ENCODE measurements at regions not wholly inside any gene's neighbourhood (a gene's known extent, or its start where the extent isn't known, plus 50 kb on each side); places are given as distances from the start of the nearest gene placed in this dataset.

DNA sequence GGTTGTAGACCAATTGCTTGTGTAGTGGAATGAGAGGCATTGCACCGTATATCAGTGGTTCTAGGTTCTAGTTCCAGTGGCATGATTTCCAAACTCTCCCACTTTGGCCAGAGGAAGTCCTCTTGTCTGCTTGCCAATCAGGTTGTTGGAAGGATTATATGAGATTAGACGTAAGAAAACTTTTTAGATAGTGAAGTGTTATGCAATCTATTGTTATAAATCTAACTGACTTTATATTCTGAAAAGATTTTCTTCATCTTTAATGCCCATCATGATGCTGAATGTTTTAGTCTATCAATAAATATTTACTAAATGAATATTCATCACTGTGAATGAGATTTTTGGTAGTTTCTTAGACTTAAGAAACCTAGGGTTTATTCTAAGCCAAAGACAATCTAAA lies 152.6 kb downstream of the TFPI2 start (continued):
- TF ChIP-seq NR2F2 (IDR thresholded peaks at IDR 0.05) (no peak), HNF4A (conservative IDR thresholded peaks at IDR 0.05) (no peak)
- TF ChIP-seq, protein P1, sequence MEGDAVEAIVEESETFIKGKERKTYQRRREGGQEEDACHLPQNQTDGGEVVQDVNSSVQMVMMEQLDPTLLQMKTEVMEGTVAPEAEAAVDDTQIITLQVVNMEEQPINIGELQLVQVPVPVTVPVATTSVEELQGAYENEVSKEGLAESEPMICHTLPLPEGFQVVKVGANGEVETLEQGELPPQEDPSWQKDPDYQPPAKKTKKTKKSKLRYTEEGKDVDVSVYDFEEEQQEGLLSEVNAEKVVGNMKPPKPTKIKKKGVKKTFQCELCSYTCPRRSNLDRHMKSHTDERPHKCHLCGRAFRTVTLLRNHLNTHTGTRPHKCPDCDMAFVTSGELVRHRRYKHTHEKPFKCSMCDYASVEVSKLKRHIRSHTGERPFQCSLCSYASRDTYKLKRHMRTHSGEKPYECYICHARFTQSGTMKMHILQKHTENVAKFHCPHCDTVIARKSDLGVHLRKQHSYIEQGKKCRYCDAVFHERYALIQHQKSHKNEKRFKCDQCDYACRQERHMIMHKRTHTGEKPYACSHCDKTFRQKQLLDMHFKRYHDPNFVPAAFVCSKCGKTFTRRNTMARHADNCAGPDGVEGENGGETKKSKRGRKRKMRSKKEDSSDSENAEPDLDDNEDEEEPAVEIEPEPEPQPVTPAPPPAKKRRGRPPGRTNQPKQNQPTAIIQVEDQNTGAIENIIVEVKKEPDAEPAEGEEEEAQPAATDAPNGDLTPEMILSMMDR (IDR thresholded peaks at IDR 0.05; ENCODE audit: low read depth, low read length, missing input control) = no peak
- TF ChIP-seq, protein P2, sequence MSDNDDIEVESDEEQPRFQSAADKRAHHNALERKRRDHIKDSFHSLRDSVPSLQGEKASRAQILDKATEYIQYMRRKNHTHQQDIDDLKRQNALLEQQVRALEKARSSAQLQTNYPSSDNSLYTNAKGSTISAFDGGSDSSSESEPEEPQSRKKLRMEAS (IDR thresholded peaks at IDR 0.05) = no peak

DNA sequence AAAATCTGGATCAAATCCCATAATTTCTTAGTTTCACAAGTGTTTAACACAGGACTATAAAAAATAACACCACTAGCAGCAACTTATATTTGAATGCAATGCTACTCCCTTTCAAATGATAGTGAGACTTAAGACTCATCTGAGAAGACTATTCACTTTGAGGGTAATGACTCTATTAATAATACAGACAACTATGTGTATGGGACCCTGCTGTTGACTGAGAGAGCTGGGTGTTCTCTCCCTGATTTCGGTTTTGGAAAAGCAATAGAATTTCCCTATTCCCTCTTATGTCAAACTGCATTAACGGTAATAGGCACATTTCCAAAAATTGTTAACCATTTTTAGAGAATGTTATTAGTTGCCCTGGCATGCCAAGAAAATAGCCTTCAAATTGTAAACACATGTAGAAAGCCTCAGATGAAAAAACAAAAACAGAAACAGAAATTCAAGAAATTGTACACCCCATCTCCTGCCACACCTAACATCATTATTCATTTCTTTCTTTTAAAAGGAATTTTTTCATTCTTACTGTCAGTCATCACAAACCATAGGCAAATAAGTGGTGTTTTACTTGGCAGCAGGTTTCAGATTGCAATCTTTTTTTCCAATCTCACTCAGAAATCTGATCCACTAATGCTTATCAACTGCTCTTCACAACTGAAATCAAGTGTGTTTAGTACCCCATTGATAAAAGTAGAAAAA lies 153.7 kb downstream of the TFPI2 start:
- H3K9me3 ChIP-seq (ENCODE audit: control insufficient read depth in 4 of 4, low read length in 3 of 4) = no peaks in the 10 kb centered on the region
- H3K27me3 ChIP-seq (ENCODE audit: control insufficient read depth in 4 of 4, insufficient read depth in 4 of 4, low read length in 3 of 4) = no peaks in the 10 kb centered on the region
- no peak overlapping the region for H3K4me3 ChIP-seq (ENCODE audit: low read depth in 1 of 3, low read length in 3 of 3)
- 61% methylated on average over 2 of the region's 2 CpGs for WGBS
- no peak for DNase-seq (ENCODE audit: low spot score)
- H3K27ac ChIP-seq (ENCODE audit: low read depth in 1 of 2, low read length in 2 of 2) = no peak overlapping the region
- TF ChIP-seq, protein P2 (IDR thresholded peaks at IDR 0.05) = no peak
- no peak for TF ChIP-seq EGR1 (IDR thresholded peaks at IDR 0.05; ENCODE audit: low read depth in 2 of 2)
- TF ChIP-seq RXRA (IDR thresholded peaks at IDR 0.05) = no peak
- TF ChIP-seq JUND (IDR thresholded peaks at IDR 0.05) = no peak
- no peak for TF ChIP-seq HNF4A (conservative IDR thresholded peaks at IDR 0.05)
- no peak for TF ChIP-seq GABPA (IDR thresholded peaks at IDR 0.05 in 1 of 2, conservative IDR thresholded peaks at IDR 0.05 in 1 of 2)
- TF ChIP-seq, protein P3, sequence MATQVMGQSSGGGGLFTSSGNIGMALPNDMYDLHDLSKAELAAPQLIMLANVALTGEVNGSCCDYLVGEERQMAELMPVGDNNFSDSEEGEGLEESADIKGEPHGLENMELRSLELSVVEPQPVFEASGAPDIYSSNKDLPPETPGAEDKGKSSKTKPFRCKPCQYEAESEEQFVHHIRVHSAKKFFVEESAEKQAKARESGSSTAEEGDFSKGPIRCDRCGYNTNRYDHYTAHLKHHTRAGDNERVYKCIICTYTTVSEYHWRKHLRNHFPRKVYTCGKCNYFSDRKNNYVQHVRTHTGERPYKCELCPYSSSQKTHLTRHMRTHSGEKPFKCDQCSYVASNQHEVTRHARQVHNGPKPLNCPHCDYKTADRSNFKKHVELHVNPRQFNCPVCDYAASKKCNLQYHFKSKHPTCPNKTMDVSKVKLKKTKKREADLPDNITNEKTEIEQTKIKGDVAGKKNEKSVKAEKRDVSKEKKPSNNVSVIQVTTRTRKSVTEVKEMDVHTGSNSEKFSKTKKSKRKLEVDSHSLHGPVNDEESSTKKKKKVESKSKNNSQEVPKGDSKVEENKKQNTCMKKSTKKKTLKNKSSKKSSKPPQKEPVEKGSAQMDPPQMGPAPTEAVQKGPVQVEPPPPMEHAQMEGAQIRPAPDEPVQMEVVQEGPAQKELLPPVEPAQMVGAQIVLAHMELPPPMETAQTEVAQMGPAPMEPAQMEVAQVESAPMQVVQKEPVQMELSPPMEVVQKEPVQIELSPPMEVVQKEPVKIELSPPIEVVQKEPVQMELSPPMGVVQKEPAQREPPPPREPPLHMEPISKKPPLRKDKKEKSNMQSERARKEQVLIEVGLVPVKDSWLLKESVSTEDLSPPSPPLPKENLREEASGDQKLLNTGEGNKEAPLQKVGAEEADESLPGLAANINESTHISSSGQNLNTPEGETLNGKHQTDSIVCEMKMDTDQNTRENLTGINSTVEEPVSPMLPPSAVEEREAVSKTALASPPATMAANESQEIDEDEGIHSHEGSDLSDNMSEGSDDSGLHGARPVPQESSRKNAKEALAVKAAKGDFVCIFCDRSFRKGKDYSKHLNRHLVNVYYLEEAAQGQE (IDR thresholded peaks at IDR 0.05) = no peak
- TF ChIP-seq HNF4G (IDR thresholded peaks at IDR 0.05) = no peak
- no peak for TF ChIP-seq FOXA1 (IDR thresholded peaks at IDR 0.05)
- no peak for TF ChIP-seq TAF1 (conservative IDR thresholded peaks at IDR 0.05)
- no peak overlapping the region for H3K9ac ChIP-seq (ENCODE audit: low read depth in 1 of 2, low read length in 2 of 2)
- no peaks in the 10 kb centered on the region for H3K4me1 ChIP-seq (ENCODE audit: control insufficient read depth in 4 of 4, insufficient read depth in 4 of 4, low read length in 3 of 4)
- H3K36me3 ChIP-seq (ENCODE audit: control insufficient read depth in 4 of 4, insufficient read depth in 3 of 4, low read depth in 1 of 4, low read length in 3 of 4) = no peaks in the 10 kb centered on the region

DNA sequence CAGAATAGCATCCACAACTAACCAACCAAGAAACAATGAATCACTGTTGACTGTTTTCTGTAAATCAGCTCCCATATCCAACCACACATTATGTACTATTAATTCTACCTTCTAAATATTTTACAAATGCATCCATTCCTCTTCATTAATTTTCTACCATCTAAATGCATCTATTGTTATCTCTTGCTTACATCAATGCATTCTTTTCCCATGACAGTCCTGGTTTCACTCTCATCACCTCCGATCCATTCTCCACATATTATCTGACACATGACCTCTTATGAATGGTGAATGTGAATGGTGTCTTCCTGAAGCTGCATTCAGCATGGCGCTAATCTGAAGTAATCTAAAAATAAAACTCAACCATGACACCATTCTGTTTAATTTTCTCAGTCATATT lies 153.8 kb upstream of the CALCR start:
- H3K4me3 ChIP-seq (ENCODE audit: low read depth in 1 of 3, low read length in 3 of 3) = no peak overlapping the region
- whole genome bisulfite sequencing = 78% methylated on average over 2 of the region's 2 CpGs
- no peak for TF ChIP-seq YY1 (IDR thresholded peaks at IDR 0.05)
- TF ChIP-seq, protein P1 (IDR thresholded peaks at IDR 0.05; ENCODE audit: low read depth, low read length, missing input control) = no peak
- TF ChIP-seq, protein P3 (IDR thresholded peaks at IDR 0.05) = no peak
- TF ChIP-seq FOXA2 (IDR thresholded peaks at IDR 0.05) = no peak
- TF ChIP-seq HNF4A (conservative IDR thresholded peaks at IDR 0.05) = no peak
- TF ChIP-seq JUND (IDR thresholded peaks at IDR 0.05) = no peak
- TF ChIP-seq SP1 (IDR thresholded peaks at IDR 0.05) = no peak
- TF ChIP-seq RXRA (IDR thresholded peaks at IDR 0.05) = no peak
- TF ChIP-seq RAD21 (IDR thresholded peaks at IDR 0.05) = no peak
- TF ChIP-seq TAF1 (conservative IDR thresholded peaks at IDR 0.05) = no peak
- no peak for TF ChIP-seq GABPA (IDR thresholded peaks at IDR 0.05 in 1 of 2, conservative IDR thresholded peaks at IDR 0.05 in 1 of 2)
- no peak for TF ChIP-seq NR2F2 (IDR thresholded peaks at IDR 0.05)
- TF ChIP-seq FOXA1 (IDR thresholded peaks at IDR 0.05) = no peak
- TF ChIP-seq EGR1 (IDR thresholded peaks at IDR 0.05; ENCODE audit: low read depth in 2 of 2) = no peak
- DNase-seq (ENCODE audit: low spot score) = no peak
- no peaks in the 10 kb centered on the region for H3K9me3 ChIP-seq (ENCODE audit: control insufficient read depth in 4 of 4, low read length in 3 of 4)
- H3K27me3 ChIP-seq (ENCODE audit: control insufficient read depth in 4 of 4, insufficient read depth in 4 of 4, low read length in 3 of 4) = peaks cover 0 to 4% (median 0%) of the 10 kb centered on the region in 4 donors
- no peak overlapping the region for H3K27ac ChIP-seq (ENCODE audit: low read depth in 1 of 2, low read length in 2 of 2)
- H3K9ac ChIP-seq (ENCODE audit: low read depth in 1 of 2, low read length in 2 of 2) = no peak overlapping the region
- no peaks in the 10 kb centered on the region for H3K36me3 ChIP-seq (ENCODE audit: control insufficient read depth in 4 of 4, insufficient read depth in 3 of 4, low read depth in 1 of 4, low read length in 3 of 4)
- no peaks in the 10 kb centered on the region for H3K4me1 ChIP-seq (ENCODE audit: control insufficient read depth in 4 of 4, insufficient read depth in 4 of 4, low read length in 3 of 4)

Data from liver (tissue), 8 donors.